HepG2 (cell line): ENCODE measurements at regions not wholly inside any gene's neighbourhood (a gene's known extent, or its start where the extent isn't known, plus 50 kb on each side); places are given as distances from the start of the nearest gene placed in this dataset.

Experiments used
- ATAC-seq: fragments of 200-7000 bp; cut with Tn5 transposase; 3 replicates; pipeline ENCODE4 v1.9.1; 2020; ENCODE audit warnings: mild to moderate bottlenecking, moderate library complexity
- BruUV-seq: library from RNA; stranded (reverse); fragments of 400-500 nt; replicated peaks from 2 replicates; lab custom pipeline; 2021; lab: Mats Ljungman, UMichigan
- CTCF ChIA-PET: fragments of 300-600 bp; formaldehyde crosslinking; extraction: SDS; loops from one replicate; lab custom pipeline; 2021; ENCODE audit warnings: low total read pairs, inconsistent platforms, low intra/inter-chr PET ratio; lab: Yijun Ruan, JAX
- POLR2A ChIA-PET: fragments of 350-600 bp; sonication (Branson Sonifier 250); formaldehyde crosslinking; loops from one replicate; lab custom pipeline; 2020; ENCODE audit warnings: antibody characterized with exemption, inconsistent platforms; lab: Yijun Ruan, JAX
- DNase-seq: peaks from one replicate; pipeline ENCODE4 v3.0.0-alpha.2; 2015; ENCODE audit warnings: low spot score
- FAIRE-seq: peaks from 3 replicates; lab custom pipeline; 2011; peaks lifted over from hg19 to GRCh38; lab: Jason Lieb, UNC
- H2AFZ ChIP-seq: one replicate; pipeline ENCODE4 v1.6.1; 2011; ENCODE audit warnings: low read length, inconsistent platforms
- H3K27ac ChIP-seq: fragments of 300-600 bp; 3 replicates; pipeline ENCODE4 v1.8.0; 2011; ENCODE audit warnings: mixed run types, mild to moderate bottlenecking, mixed read lengths, low read length, inconsistent platforms; ENCODE audit not compliant: insufficient read depth; ENCODE audit errors: extremely low read length
- H3K27me3 ChIP-seq, 2 experiments: fragments of 200-600 bp in 1 of 2; 2 replicates in 1 of 2; 3 replicates in 1 of 2; pipeline versions ENCODE4 v1.6.0 to v1.8.0; 2011; ENCODE audit warnings: low read length in 2 of 2, mild to moderate bottlenecking in 2 of 2, moderate library complexity in 2 of 2, inconsistent platforms in 1 of 2; ENCODE audit not compliant: insufficient read depth in 2 of 2, control insufficient read depth in 1 of 2
- H3K36me3 ChIP-seq, 2 experiments: fragments of 200-600 bp in 1 of 2; replicated peaks in 1 of 2; 2 replicates in 1 of 2; 3 replicates in 1 of 2; pipeline versions ENCODE4 v1.5.1 to v1.8.0; 2011; ENCODE audit warnings: low read length in 2 of 2, inconsistent platforms in 1 of 2; ENCODE audit not compliant: insufficient read depth in 2 of 2, control insufficient read depth in 1 of 2
- H3K4me1 ChIP-seq: 2 replicates; pipeline ENCODE4 v1.5.1; 2012; ENCODE audit warnings: low read length, inconsistent platforms; ENCODE audit not compliant: insufficient read depth
- H3K4me2 ChIP-seq: 2 replicates; pipeline ENCODE4 v1.6.0; 2011; ENCODE audit warnings: low read depth, low read length, inconsistent platforms
- H3K4me3 ChIP-seq, 3 experiments: fragments of 200-600 bp in 1 of 3; sonication (generic), shearing (Covaris generic) in 1 of 3; replicated peaks in 1 of 3; 2 replicates each; pipeline ENCODE4 v1.5.1; 2011 to 2016; ENCODE audit warnings: low read length in 3 of 3, inconsistent platforms in 2 of 3, low read depth in 2 of 3, mild to moderate bottlenecking in 2 of 3, control low read depth in 1 of 3, mixed read lengths in 1 of 3; ENCODE audit not compliant: insufficient read depth in 1 of 3
- H3K79me2 ChIP-seq: one replicate; pipeline ENCODE4 v1.6.1; 2011; ENCODE audit warnings: low read length, inconsistent platforms; ENCODE audit not compliant: insufficient read depth
- H3K9ac ChIP-seq: 2 replicates; pipeline ENCODE4 v1.6.0; 2011; ENCODE audit warnings: mild to moderate bottlenecking, low read depth, low read length, inconsistent platforms; ENCODE audit not compliant: insufficient read depth
- H3K9me3 ChIP-seq: 2 replicates; pipeline ENCODE4 v1.5.1; 2012; ENCODE audit warnings: mild to moderate bottlenecking, low read length
- H4K20me1 ChIP-seq: 2 replicates; pipeline ENCODE4 v1.6.0; 2011; ENCODE audit warnings: inconsistent platforms, mild to moderate bottlenecking, low read length, moderate library complexity; ENCODE audit not compliant: insufficient read depth
- ETS1 ChIP-seq: sonication (generic); formaldehyde crosslinking; IDR thresholded peaks from 2 replicates; pipeline ENCODE4 v1.4.0; 2020; ENCODE audit warnings: missing genetic modification reagents
- HNRNPH1 ChIP-seq: fragments of 200-400 bp; formaldehyde crosslinking; optimal IDR thresholded peaks from 2 replicates; pipeline ENCODE3; 2017; ENCODE audit warnings: mild to moderate bottlenecking, low read depth, low read length
- IRX3 ChIP-seq: sonication (generic); formaldehyde crosslinking; IDR thresholded peaks from 2 replicates; pipeline ENCODE4 v1.8.1; 2023; ENCODE audit warnings: mild to moderate bottlenecking, low read depth, missing genetic modification reagents, borderline replicate concordance
- MAFF ChIP-seq: IDR thresholded peaks from 2 replicates; pipeline ENCODE4 v1.6.1; 2011; ENCODE audit warnings: low read depth, low read length, improper control_type of control experiment
- NFIB ChIP-seq: sonication (generic); formaldehyde crosslinking; IDR thresholded peaks from 2 replicates; pipeline ENCODE4 v1.9.0; 2021; ENCODE audit warnings: missing genetic modification reagents, mild to moderate bottlenecking, borderline replicate concordance
- NFYC ChIP-seq: IDR thresholded peaks from 2 replicates; pipeline ENCODE4 v1.6.1; 2016; ENCODE audit warnings: missing genetic modification reagents, missing compliant biosample characterization
- NONO ChIP-seq, 2 experiments: fragments of 450-650 bp in 1 of 2; sonication (generic) in 1 of 2; formaldehyde crosslinking in 1 of 2; IDR thresholded peaks in 1 of 2; conservative IDR thresholded peaks in 1 of 2; 2 replicates each; pipeline versions ENCODE4 v1.6.1 to v1.8.0; 2017 to 2022; ENCODE audit warnings: mild to moderate bottlenecking in 1 of 2, missing genetic modification reagents in 1 of 2, moderate library complexity in 1 of 2
- RBM22 ChIP-seq: fragments of 200-400 bp; formaldehyde crosslinking; optimal IDR thresholded peaks from 2 replicates; pipeline ENCODE3; 2017; ENCODE audit warnings: mild to moderate bottlenecking, low read length, moderate library complexity
- ZBTB21 ChIP-seq: sonication (generic); formaldehyde crosslinking; IDR thresholded peaks from 2 replicates; pipeline ENCODE4 v1.4.0; 2020; ENCODE audit warnings: missing genetic modification reagents
- ZFP37 ChIP-seq: sonication (generic); formaldehyde crosslinking; IDR thresholded peaks from 2 replicates; pipeline ENCODE4 v1.4.0; 2020; ENCODE audit warnings: missing genetic modification reagents, borderline replicate concordance
- ZNF17 ChIP-seq: sonication (generic); formaldehyde crosslinking; IDR thresholded peaks from 2 replicates; pipeline ENCODE4 v1.5.0; 2020; ENCODE audit warnings: mild to moderate bottlenecking, missing genetic modification reagents
- ZNF546 ChIP-seq: sonication (generic); formaldehyde crosslinking; conservative IDR thresholded peaks from 2 replicates; pipeline ENCODE4 v1.8.1; 2023; ENCODE audit warnings: mild to moderate bottlenecking, missing genetic modification reagents
- WGBS: methylation state at CpG from one replicate; pipeline ENCODE4 v1.1.6; 2017; ENCODE audit warnings: low lambda C conversion rate; 5-methylcytosine and 5-hydroxymethylcytosine counted together
- in situ Hi-C: cut with HindIII; loops from 2 replicates; pipeline ENCODE4 v1.10.0; 2017; ENCODE audit warnings: low pct_unique_long_range_greater_than_20kb; ENCODE audit not compliant: extremely low pct_ligation_motif_present
- intact Hi-C: fragments of 100-400 bp; cut with micrococcal nuclease; formaldehyde crosslinking; loops from one replicate; pipeline ENCODE4 v1.10.0; 2022; ENCODE audit not compliant: unreplicated experiment

DNA sequence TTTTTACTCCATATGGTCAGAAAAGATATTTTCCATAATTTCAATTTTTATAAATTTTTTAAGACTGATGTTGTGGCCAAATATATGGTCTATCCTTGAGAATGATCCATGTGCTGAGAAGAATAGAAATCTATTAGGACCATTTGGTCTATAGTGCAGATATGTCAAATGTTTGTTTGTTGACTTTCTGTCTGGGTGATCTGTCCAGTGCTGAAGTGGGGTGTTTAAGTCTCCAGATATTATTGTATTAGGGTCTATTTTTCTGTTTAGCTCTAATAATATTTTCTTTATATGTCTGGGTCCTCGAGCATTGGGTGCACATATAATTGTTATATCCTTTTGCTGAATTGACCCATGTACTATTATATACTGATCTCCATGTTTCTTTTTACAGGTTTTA lies 308.9 kb upstream of the LMO3 start (continued):
- no peak for TF ChIP-seq ZFP37
- no peak for TF ChIP-seq NONO (IDR thresholded peaks at IDR 0.05)
- TF ChIP-seq NONO (CRISPR knock-in tag; conservative IDR thresholded peaks at IDR 0.05), result no peak
- TF ChIP-seq IRX3 (CRISPR knock-in tag), result no peak
- TF ChIP-seq NFIB, result no peak
- no peak for TF ChIP-seq ZNF17 (CRISPR knock-in tag)
- TF ChIP-seq MAFF, result no peak

- no peaks in the 10 kb centered on the region for H3K27me3 ChIP-seq
Observed at GRCh38 chr12:16913832-16914490, 308.0 kb upstream of the LMO3 start.

More at GRCh38 chr12:16913832-16914490, 308.0 kb upstream of the LMO3 start:
- POLR2A ChIA-PET, result no interaction called here
- Histone ChIP-seq H3K27ac (no peak overlapping the region), H3K9me3 (peaks cover 36% of the 10 kb centered on the region), H3K4me3 (no peak overlapping the region), H3K4me2 (no peak overlapping the region), H4K20me1 (no peaks in the 10 kb centered on the region), H2AFZ (no peak overlapping the region), H3K36me3 (no peaks in the 10 kb centered on the region), H3K9ac (no peak overlapping the region), H3K4me1 (no peaks in the 10 kb centered on the region), H3K79me2 (no peaks in the 10 kb centered on the region)
- DNase-seq, result no peak
- no peak for FAIRE-seq
- CTCF ChIA-PET, result no interaction called here
- TF ChIP-seq ZNF546 (no peak), RBM22 (no peak), NFYC (CRISPR knock-in tag) (no peak), HNRNPH1 (no peak), ETS1 (CRISPR knock-in tag) (no peak), ZBTB21 (CRISPR knock-in tag) (no peak)
- intact Hi-C loops (no loop called here), in situ Hi-C loops (no loop called here)
- no TSS peak for BruUV-seq
- WGBS, result 0% methylated on average over 1 of the region's 1 CpG
- no peak for ATAC-seq
